Vagina (tissue), 2 donors: ENCODE measurements at regions not wholly inside any gene's neighbourhood (a gene's known extent, or its start where the extent isn't known, plus 50 kb on each side); places are given as distances from the start of the nearest gene placed in this dataset.
"Not testable (repeated sequence)": the region's sequence is repeated elsewhere in the genome, so short reads cannot be mapped to it uniquely, and the experiment has no call there.

ENCODE experiments used
- DNase-seq, 2 donors: peaks; one replicate each; pipeline ENCODE4 v3.0.0-alpha.2; 2017; ENCODE audit errors: extremely low spot score in 2 of 2
- H3K27ac ChIP-seq: fragments of 200-600 bp; sonication (generic); one replicate; pipeline ENCODE4 v1.5.1; 2019
- H3K27me3 ChIP-seq: fragments of 200-600 bp; sonication (generic); one replicate; pipeline ENCODE4 v1.5.1; 2019
- H3K36me3 ChIP-seq, 2 donors: fragments of 200-600 bp; sonication (generic); one replicate each; pipeline ENCODE4 v1.5.1; 2017 to 2019
- H3K4me1 ChIP-seq: fragments of 200-600 bp; sonication (generic); one replicate; pipeline ENCODE4 v1.5.1; 2019
- H3K4me3 ChIP-seq, 2 donors: fragments of 200-600 bp; sonication (generic); 1 replicate in 1 of 2; 2 replicates in 1 of 2; pipeline ENCODE4 v1.5.1; 2016 to 2019
- H3K9me3 ChIP-seq: fragments of 200-600 bp; sonication (generic); one replicate; pipeline ENCODE4 v1.5.1; 2019
- CTCF ChIP-seq, 3 experiments: fragments of 450-650 bp in 2 of 3; fragments of 200-600 bp in 1 of 3; sonication (generic) in 1 of 3; IDR thresholded peaks; one replicate each; pipeline ENCODE4 v1.5.1; 2017 to 2019; ENCODE audit warnings: antibody characterized with exemption in 3 of 3, mild to moderate bottlenecking in 2 of 3, moderate library complexity in 2 of 3
- POLR2A ChIP-seq, 2 donors: fragments of 450-650 bp; IDR thresholded peaks; one replicate each; pipeline ENCODE4 v1.6.1; 2017; ENCODE audit warnings: antibody characterized with exemption in 2 of 2, mild to moderate bottlenecking in 2 of 2, moderate library complexity in 2 of 2
- POLR2AphosphoS5 ChIP-seq, 2 donors: sonication (generic); formaldehyde crosslinking; IDR thresholded peaks; one replicate each; pipeline ENCODE4 v1.9.0; 2017; ENCODE audit warnings: antibody characterized with exemption in 2 of 2, mild to moderate bottlenecking in 2 of 2, low read depth in 1 of 2; ENCODE audit not compliant: insufficient read depth in 1 of 2
- intact Hi-C: fragments of 100-400 bp; cut with DNase I; formaldehyde crosslinking; loops from one replicate; pipeline ENCODE4 v1.15.1; 2023

- TF ChIP-seq POLR2AphosphoS5 (IDR thresholded peaks at IDR 0.05; ENCODE audit: insufficient read depth in 1 of 2, low read depth in 1 of 2): no peak
- TF ChIP-seq CTCF (IDR thresholded peaks at IDR 0.05): no peak
- TF ChIP-seq POLR2A (IDR thresholded peaks at IDR 0.05): no peak
- H3K4me3 ChIP-seq: no peak overlapping the region
- no peaks in the 10 kb centered on the region for H3K9me3 ChIP-seq
- intact Hi-C loops: no loop called here
- no peaks in the 10 kb centered on the region for H3K36me3 ChIP-seq
- DNase-seq: no peak
- H3K4me1 ChIP-seq: no peaks in the 10 kb centered on the region
- no peaks in the 10 kb centered on the region for H3K27me3 ChIP-seq
- H3K27ac ChIP-seq: no peak overlapping the region
These were observed 498.9 kb upstream of the SLITRK5 start for GRCh38 chr13:87172166-87172835.

DNA sequence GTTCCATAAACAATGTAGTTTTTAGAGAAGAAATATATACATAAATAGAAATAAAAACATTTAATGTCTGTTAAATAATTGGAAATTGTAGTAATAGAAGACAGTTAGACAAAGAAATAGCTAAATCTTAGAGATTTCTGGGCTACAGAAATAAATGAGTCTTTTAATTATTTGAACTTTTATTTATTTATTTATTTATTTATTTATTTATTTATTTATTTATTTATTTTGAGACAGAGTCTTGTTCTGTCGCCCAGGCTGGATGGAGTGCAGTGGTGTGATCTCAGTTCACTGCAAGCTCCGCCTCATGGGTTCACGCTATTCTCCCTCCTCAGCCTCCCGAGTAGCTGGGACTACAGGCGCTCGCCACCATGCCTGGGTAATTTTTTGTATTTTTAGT, 486.0 kb upstream of the SLITRK5 start:
- H3K4me1 ChIP-seq, DNase-seq, H3K36me3 ChIP-seq, H3K27me3 ChIP-seq, intact Hi-C loops, H3K9me3 ChIP-seq, H3K4me3 ChIP-seq, H3K27ac ChIP-seq: not testable (repeated sequence)

GRCh38 chr13:87186647-87187046, 484.5 kb upstream of the SLITRK5 start:
- H3K4me1 ChIP-seq, intact Hi-C loops, H3K27me3 ChIP-seq, H3K9me3 ChIP-seq, H3K4me3 ChIP-seq, H3K36me3 ChIP-seq, H3K27ac ChIP-seq, DNase-seq: not testable (repeated sequence)

DNA sequence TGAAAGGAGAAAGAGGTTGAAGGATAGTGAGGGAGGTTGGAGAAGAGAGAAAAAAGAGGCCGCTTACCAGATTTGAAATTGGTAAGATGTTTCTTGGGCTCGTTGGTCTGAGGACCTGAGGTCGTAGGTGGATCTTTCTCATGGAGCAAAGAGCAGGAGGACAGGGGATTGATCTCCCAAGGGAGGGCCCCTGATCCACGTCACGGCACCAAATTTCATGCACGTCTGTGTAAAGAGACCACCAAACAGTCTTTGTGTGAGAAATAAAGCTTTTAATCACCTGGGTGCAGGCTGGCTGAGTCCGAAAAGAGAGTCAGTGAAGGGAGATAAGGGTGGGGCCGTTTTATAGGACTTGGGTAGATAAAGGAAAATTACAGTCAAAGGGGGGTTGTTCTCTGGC, 479.7 kb upstream of the SLITRK5 start:
- H3K27me3 ChIP-seq, DNase-seq, H3K4me1 ChIP-seq, H3K36me3 ChIP-seq, H3K27ac ChIP-seq, H3K4me3 ChIP-seq, H3K9me3 ChIP-seq, intact Hi-C loops: not testable (repeated sequence)

- H3K4me1 ChIP-seq: no peaks in the 10 kb centered on the region
- intact Hi-C loops: no loop called here
- no peaks in the 10 kb centered on the region for H3K9me3 ChIP-seq
- H3K27me3 ChIP-seq: no peaks in the 10 kb centered on the region
- no peak overlapping the region for H3K4me3 ChIP-seq
- no peak for TF ChIP-seq POLR2A (IDR thresholded peaks at IDR 0.05)
- no peak overlapping the region for H3K27ac ChIP-seq
- DNase-seq: no peak
- no peaks in the 10 kb centered on the region for H3K36me3 ChIP-seq
These were observed 472.8 kb upstream of the SLITRK5 start for GRCh38 chr13:87198371-87198770.

GRCh38 chr13:87206708-87207107, 464.5 kb upstream of the SLITRK5 start:
- H3K4me1 ChIP-seq: no peaks in the 10 kb centered on the region
- H3K36me3 ChIP-seq: no peaks in the 10 kb centered on the region
- no peak for TF ChIP-seq CTCF (IDR thresholded peaks at IDR 0.05)
- no peak for TF ChIP-seq POLR2A (IDR thresholded peaks at IDR 0.05)
- no peak for TF ChIP-seq POLR2AphosphoS5 (IDR thresholded peaks at IDR 0.05; ENCODE audit: insufficient read depth in 1 of 2, low read depth in 1 of 2)
- no peak overlapping the region for H3K27ac ChIP-seq
- no peaks in the 10 kb centered on the region for H3K27me3 ChIP-seq
- intact Hi-C loops: no loop called here
- no peak for DNase-seq
- H3K4me3 ChIP-seq: no peak overlapping the region
- H3K9me3 ChIP-seq: no peaks in the 10 kb centered on the region

GRCh38 chr13:87207280-87208003, 463.7 kb upstream of the SLITRK5 start:
- H3K27ac ChIP-seq: no peak overlapping the region
- no peaks in the 10 kb centered on the region for H3K36me3 ChIP-seq
- H3K4me1 ChIP-seq: no peaks in the 10 kb centered on the region
- TF ChIP-seq POLR2A (IDR thresholded peaks at IDR 0.05): no peak
- no peak for TF ChIP-seq CTCF (IDR thresholded peaks at IDR 0.05)
- TF ChIP-seq POLR2AphosphoS5 (IDR thresholded peaks at IDR 0.05; ENCODE audit: insufficient read depth in 1 of 2, low read depth in 1 of 2): no peak
- no peaks in the 10 kb centered on the region for H3K27me3 ChIP-seq
- intact Hi-C loops: no loop called here
- DNase-seq: no peak
- no peaks in the 10 kb centered on the region for H3K9me3 ChIP-seq
- no peak overlapping the region for H3K4me3 ChIP-seq
